ENCODE measurements at regions not wholly inside any gene's neighbourhood (a gene's known extent, or its start where the extent isn't known, plus 50 kb on each side); places are given as distances from the start of the nearest gene placed in this dataset.
A peak's percentile ranks its signal among the peaks of the same experiment; 100 is the strongest.

DNA sequence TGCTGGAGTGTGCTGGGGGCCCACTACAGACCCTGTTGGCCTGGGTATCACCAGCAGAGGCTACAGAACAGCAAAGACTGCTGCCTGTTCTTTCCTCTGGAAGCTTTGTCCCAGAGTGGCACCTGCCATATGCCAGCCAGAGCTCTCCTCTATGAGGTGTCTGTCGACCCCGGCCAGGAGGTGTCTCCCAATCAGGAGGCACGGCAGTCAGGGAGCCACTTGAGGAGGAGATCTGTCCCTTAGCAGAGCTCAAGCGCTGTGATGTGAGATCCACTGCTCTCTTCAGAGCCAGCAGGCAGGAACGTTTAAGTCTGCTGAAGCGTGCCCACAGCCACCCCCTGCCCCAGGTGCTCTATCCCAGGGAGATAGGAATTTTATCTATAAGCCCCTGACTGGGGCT, 316.2 kb downstream of the ETV1 start:
- no peak overlapping the region for H3K27ac Mint-ChIP-seq
- H3K27me3 Mint-ChIP-seq = no peaks in the 10 kb centered on the region
- H3K4me3 Mint-ChIP-seq = no peak overlapping the region
- ATAC-seq (ENCODE audit: low read depth in 2 of 2) = no peak
- peaks cover 8 to 44% (median 12%) of the 10 kb centered on the region in 7 donors for H3K9me3 Mint-ChIP-seq
- H3K36me3 Mint-ChIP-seq = no peaks in the 10 kb centered on the region
- H3K4me1 Mint-ChIP-seq = no peaks in the 10 kb centered on the region
- no peak for DNase-seq

DNA sequence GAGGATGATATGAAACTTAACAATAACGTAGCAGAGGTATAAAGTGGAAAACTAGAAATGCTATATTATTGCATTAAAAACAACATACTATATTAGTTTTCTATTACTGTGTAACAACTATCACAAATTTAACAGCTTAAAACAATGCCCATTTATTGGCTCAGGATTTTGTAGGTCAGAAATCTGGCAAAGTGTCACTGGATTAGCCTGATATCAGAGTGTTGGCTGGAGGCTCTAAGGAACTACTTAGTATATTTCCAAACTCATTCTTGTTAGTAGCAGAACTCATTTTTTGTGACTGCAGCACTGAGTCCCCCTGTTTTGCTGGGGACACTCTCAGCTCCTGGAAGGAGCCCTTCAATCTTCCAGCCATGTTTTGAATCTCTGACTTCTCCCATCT, 306.8 kb downstream of the ETV1 start:
- no peak for DNase-seq
- no peak overlapping the region for H3K27ac Mint-ChIP-seq
- H3K9me3 Mint-ChIP-seq = peaks cover 0 to 8% (median 1%) of the 10 kb centered on the region in 7 donors
- no peak overlapping the region for H3K4me3 Mint-ChIP-seq
- no peak for ATAC-seq (ENCODE audit: low read depth in 2 of 2)
- H3K27me3 Mint-ChIP-seq = no peaks in the 10 kb centered on the region
- no peaks in the 10 kb centered on the region for H3K4me1 Mint-ChIP-seq
- no peaks in the 10 kb centered on the region for H3K36me3 Mint-ChIP-seq

DNA sequence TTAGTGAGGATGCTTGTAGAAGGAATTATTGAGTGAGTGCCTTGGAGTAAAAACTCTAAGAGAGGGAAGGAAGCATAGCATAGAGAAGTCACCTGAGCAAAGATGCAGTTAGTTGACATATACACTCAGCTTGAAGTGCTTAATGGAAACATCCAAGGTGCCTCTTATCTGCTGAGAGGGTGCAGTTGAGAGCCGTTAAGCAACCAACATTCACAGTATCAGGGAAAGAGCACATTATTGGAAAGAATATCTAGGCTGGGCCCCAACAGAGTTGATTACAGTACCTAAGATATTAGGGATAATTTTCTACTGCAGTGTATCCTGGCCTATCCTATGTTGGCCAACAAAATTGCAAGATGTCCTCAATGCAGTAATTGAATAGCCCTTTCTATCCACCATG, 302.0 kb downstream of the ETV1 start:
- H3K36me3 Mint-ChIP-seq = no peaks in the 10 kb centered on the region
- H3K27ac Mint-ChIP-seq = no peak overlapping the region
- H3K27me3 Mint-ChIP-seq = no peaks in the 10 kb centered on the region
- no peak for DNase-seq
- no peaks in the 10 kb centered on the region for H3K4me1 Mint-ChIP-seq
- no peak overlapping the region for H3K4me3 Mint-ChIP-seq
- ATAC-seq (ENCODE audit: low read depth in 2 of 2) = no peak
- no peaks in the 10 kb centered on the region for H3K9me3 Mint-ChIP-seq

DNA sequence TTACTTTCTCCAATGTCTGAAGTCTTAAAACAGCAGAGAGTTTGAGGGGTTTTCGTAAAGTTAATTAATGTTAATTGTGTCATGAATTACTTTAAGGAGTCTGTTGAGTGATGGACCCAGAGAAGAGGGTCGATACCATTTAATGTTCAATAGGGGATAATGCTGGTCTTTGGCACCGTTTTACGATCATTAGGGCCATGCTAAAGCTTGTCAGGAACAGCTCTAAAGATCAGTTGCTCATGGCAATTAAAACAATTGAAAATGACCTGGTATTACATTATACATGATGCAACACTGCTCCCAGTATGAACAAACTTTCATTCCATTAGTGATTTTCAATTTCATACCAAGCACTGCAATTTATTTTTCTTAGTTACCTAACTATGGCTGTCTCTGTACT, 296.9 kb downstream of the ETV1 start:
- no peak for ATAC-seq (ENCODE audit: low read depth in 2 of 2)
- no peak for DNase-seq
- H3K4me3 Mint-ChIP-seq = no peak overlapping the region
- H3K9me3 Mint-ChIP-seq = peaks cover 0 to 4% (median under 1%) of the 10 kb centered on the region in 7 donors
- H3K27me3 Mint-ChIP-seq = no peaks in the 10 kb centered on the region
- H3K27ac Mint-ChIP-seq = peak overlapping the region in 1 of 6 donors; percentile 50
- no peaks in the 10 kb centered on the region for H3K4me1 Mint-ChIP-seq
- no peaks in the 10 kb centered on the region for H3K36me3 Mint-ChIP-seq

DNA sequence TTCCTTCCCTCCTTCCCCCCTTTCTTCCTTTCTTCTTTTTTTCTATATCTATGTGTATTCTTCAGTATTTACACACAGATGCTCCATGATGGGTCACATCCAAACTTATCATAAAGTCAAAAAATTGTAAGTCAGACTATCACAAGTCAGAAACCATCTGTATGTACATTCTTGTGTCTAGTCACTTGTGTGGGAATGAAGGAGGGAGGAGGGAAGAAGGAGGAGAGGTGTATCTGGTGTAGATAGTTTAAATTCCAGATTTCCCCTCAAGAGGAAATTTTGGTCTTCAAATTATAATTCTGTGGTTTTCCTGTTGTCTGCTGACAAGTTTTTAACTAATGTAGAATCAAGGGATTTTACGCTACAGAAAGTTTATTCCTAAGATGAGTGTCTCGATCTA, 287.2 kb downstream of the ETV1 start:
- Mint-ChIP-seq H3K4me3 (no peak overlapping the region), H3K27me3 (no peaks in the 10 kb centered on the region), H3K36me3 (no peaks in the 10 kb centered on the region), H3K9me3 (peaks cover 0 to 9% (median 4%) of the 10 kb centered on the region in 7 donors), H3K27ac (no peak overlapping the region), H3K4me1 (no peaks in the 10 kb centered on the region)
- DNase-seq = no peak
- no peak for ATAC-seq (ENCODE audit: low read depth in 2 of 2)

DNA sequence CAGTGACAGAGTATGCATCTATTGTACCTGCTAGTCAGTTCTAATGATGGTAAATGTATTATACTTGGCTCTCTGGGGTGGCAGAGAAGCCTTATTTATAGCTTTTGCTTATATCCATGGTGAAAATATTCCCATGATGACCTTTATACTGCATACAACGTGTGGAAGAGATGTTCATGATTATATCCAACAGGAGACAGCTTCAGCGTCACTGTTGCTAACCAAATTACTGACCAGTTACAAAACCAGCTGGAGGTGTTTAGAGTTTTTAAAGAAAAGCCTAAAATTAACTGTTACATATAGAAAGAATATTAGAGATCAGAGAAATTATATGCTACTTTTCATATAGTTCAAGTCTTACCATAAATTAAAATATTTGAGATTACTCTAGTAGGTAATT, 280.8 kb downstream of the ETV1 start:
- no peak overlapping the region for H3K4me3 Mint-ChIP-seq
- H3K36me3 Mint-ChIP-seq = no peaks in the 10 kb centered on the region
- ATAC-seq (ENCODE audit: low read depth in 2 of 2) = no peak
- DNase-seq = no peak
- H3K9me3 Mint-ChIP-seq = peaks cover 0 to 7% (median 0%) of the 10 kb centered on the region in 7 donors
- no peaks in the 10 kb centered on the region for H3K4me1 Mint-ChIP-seq
- H3K27ac Mint-ChIP-seq = no peak overlapping the region
- no peaks in the 10 kb centered on the region for H3K27me3 Mint-ChIP-seq

DNA sequence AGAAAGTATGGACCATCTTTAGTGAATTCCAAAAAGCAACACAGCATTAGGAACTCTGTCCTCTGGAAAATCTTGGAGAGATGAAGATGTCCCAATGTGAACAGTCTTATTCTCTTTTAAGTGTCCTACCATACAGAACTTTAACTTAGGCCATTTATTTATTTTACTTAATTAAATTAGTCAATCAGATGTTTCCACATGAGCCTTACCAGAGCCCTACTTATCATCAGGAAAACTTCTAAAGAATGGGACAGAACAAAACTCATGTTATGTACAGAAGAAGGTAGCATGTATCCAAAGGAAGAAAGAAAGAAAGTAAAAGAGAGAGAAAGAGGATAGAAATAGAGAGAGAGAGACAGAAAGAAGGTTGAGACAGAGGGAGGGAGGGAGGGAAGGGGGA, 276.4 kb downstream of the ETV1 start:
- Mint-ChIP-seq H3K4me1 (no peaks in the 10 kb centered on the region), H3K9me3 (peaks cover 0 to 14% (median 4%) of the 10 kb centered on the region in 7 donors), H3K27ac (no peak overlapping the region), H3K36me3 (no peaks in the 10 kb centered on the region), H3K27me3 (no peaks in the 10 kb centered on the region), H3K4me3 (no peak overlapping the region)
- DNase-seq = no peak
- ATAC-seq (ENCODE audit: low read depth in 2 of 2) = no peak

DNA sequence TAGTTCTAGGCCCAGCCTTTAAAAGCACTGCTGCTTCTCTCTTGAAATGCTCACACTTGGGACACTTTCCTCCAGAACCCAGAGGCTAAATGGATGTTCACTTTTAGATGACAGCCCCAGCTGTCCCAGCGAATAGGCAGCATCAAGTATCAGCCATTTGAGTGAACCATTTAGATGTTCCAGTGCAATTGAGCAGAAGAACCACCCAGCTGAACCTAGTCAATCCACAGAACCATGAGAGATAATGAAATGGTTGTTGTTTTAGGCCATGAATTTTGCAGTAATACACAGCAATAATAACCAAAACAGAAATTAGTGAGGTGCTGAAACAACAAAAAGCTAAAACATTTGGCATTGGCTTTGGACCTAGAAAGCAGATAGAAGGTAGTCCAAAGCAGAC, 273.9 kb downstream of the ETV1 start:
- no peak overlapping the region for H3K27ac Mint-ChIP-seq

DNA sequence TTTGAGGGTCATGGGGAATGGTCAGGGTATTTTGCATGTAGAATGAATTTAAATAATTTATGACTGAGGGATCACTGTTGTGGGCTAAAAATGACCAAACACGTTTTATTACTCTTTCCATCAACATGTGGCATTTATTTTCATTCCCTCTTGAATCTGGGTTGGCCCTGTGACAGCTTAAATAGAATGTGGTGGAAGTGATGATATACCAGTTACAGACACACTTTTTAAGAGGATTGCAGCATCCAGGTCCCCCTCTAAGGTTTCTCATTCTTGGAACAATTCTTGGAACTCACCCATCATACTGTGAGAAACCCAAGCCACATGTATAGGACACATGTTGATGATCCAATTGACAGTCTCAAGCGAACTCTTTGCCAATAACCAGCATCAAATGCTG, 272.4 kb downstream of the ETV1 start:
- no peak overlapping the region for H3K27ac Mint-ChIP-seq
- no peak for ATAC-seq (ENCODE audit: low read depth in 2 of 2)

More for the DNA sequence above, 273.9 kb downstream of the ETV1 start:
- no peak for DNase-seq
- no peak overlapping the region for H3K4me3 Mint-ChIP-seq
- ATAC-seq (ENCODE audit: low read depth in 2 of 2) = no peak
- H3K36me3 Mint-ChIP-seq = no peaks in the 10 kb centered on the region
- H3K4me1 Mint-ChIP-seq = no peaks in the 10 kb centered on the region
- H3K9me3 Mint-ChIP-seq = peaks cover 0 to 16% (median 4%) of the 10 kb centered on the region in 7 donors
- H3K27me3 Mint-ChIP-seq = no peaks in the 10 kb centered on the region

DNA sequence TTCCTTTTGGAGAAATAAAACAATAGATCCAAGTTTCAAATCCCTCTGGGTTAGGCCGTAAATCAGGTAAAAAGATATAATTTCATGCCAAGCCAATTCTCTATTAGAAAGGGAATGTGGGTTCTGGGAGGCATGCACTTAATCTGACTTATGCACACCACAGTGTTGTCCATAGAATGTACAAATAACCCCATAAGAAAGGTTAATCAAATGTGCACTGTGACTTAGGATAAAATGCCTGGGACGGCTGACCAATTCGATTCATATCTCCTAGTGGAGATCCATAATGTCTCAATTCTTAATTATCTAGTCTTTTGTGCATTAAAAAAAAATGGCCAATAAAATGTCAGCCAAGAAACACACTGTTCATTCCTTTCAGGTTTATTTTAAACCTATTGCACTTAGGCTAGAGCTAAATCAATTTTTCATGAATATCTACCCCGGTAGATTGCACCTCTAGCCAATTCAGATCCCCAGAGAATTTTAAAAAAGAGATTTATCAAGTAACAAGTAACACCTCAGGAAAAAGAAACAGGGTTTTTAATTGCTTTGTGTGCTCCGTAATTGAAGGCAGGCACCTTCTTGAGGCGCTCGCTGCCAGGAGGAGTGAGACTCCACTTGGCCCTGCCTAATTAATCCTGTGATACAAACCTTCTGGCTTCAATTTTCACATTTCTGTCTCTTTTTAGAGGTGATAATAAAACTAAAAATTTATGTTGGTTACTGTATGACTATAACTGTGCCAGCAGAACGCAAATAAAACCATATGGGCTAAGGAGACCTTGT, 265.1 kb downstream of the ETV1 start:
- H3K9me3 Mint-ChIP-seq = peaks cover 2 to 14% (median 3%) of the 10 kb centered on the region in 7 donors
- H3K4me1 Mint-ChIP-seq = no peaks in the 10 kb centered on the region
- ATAC-seq (ENCODE audit: low read depth in 2 of 2) = no peak
- no peak overlapping the region for H3K27ac Mint-ChIP-seq
- no peak for DNase-seq
- H3K4me3 Mint-ChIP-seq = no peak overlapping the region
- no peaks in the 10 kb centered on the region for H3K36me3 Mint-ChIP-seq
- H3K27me3 Mint-ChIP-seq = no peaks in the 10 kb centered on the region

More for the DNA sequence above, 272.4 kb downstream of the ETV1 start:
- Mint-ChIP-seq H3K9me3 (peaks cover 0 to 16% (median 4%) of the 10 kb centered on the region in 7 donors), H3K4me1 (no peaks in the 10 kb centered on the region), H3K27me3 (no peaks in the 10 kb centered on the region), H3K36me3 (no peaks in the 10 kb centered on the region), H3K4me3 (no peak overlapping the region)
- no peak for DNase-seq

DNA sequence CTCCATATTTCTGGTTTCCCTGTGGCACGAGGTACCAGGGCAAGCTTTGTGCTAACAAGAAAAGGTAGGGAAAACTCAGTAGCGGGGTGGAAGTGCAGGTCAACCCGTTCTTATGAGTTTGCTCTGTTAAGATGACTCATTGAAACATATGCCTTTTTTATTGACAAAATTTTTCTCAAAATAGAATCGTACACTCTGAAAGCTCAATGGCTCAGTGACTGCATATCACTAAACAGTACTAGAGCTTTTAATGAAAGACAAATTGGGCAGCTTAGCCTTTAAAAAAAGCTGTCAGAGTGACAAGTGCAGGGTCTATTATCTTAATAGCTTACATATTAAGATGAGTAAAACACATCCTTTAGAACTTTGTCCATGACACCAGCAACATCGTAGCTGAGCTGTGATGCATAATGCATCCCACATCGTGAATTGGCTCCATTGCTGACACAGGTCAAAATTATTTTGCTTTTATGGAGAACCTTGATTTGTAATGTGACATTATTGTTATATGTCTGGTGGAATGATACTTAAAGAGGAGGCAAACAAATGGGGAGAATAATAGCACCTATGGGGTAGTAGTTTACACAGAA, 264.4 kb downstream of the ETV1 start:
- peaks cover 2 to 14% (median 4%) of the 10 kb centered on the region in 7 donors for H3K9me3 Mint-ChIP-seq
- no peaks in the 10 kb centered on the region for H3K27me3 Mint-ChIP-seq
- H3K4me3 Mint-ChIP-seq = no peak overlapping the region
- no peak overlapping the region for H3K27ac Mint-ChIP-seq
- H3K36me3 Mint-ChIP-seq = no peaks in the 10 kb centered on the region
- ATAC-seq (ENCODE audit: low read depth in 2 of 2) (no peak), DNase-seq (no peak)
- H3K4me1 Mint-ChIP-seq = no peaks in the 10 kb centered on the region

DNA sequence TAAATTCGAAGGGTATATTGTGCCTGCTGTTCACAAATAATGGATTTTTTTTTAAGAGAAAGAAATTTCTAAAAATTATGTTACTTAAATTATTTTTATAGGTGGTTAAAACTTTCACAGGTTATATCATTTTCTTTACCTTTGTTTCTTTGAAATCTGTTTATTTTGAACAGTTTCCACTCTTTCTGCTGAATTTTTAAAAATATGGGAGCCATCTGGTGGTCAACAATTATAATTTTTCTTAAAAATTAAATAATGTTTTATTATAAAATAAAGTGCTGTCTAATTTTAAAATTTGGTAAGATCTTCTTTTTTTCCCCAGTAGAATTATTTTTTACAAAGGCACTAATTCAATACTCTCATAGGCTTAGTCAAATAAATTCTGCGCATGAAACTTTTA, 263.9 kb downstream of the ETV1 start:
- ATAC-seq (ENCODE audit: low read depth in 2 of 2) (no peak), DNase-seq (no peak)
- Mint-ChIP-seq H3K4me1 (no peaks in the 10 kb centered on the region), H3K9me3 (peaks cover 2 to 14% (median 4%) of the 10 kb centered on the region in 7 donors), H3K4me3 (no peak overlapping the region), H3K27me3 (no peaks in the 10 kb centered on the region), H3K27ac (no peak overlapping the region), H3K36me3 (no peaks in the 10 kb centered on the region)

DNA sequence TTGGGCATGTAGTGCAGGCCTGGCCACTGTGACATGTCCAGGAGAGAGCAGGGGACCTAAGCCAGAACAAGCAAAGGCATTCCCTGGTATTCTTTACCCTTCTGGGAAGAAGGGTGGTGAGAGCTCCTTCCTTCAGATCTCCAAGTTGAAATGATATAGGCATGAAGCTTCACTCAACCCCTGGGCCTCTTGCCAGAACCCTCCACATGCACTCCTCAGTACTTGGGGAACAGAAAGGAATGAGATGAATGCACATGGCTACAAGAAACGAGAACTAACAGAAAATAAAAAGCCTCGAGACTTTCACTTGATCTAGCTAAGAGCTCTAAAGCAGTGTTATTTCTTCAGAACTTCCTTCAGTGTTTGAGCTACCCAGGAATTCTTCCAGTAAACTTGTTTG, 262.2 kb downstream of the ETV1 start:
- ATAC-seq (ENCODE audit: low read depth in 2 of 2) = no peak
- Mint-ChIP-seq H3K36me3 (no peaks in the 10 kb centered on the region), H3K4me1 (no peaks in the 10 kb centered on the region), H3K9me3 (peaks cover 2 to 14% (median 4%) of the 10 kb centered on the region in 7 donors), H3K27ac (no peak overlapping the region), H3K27me3 (no peaks in the 10 kb centered on the region), H3K4me3 (no peak overlapping the region)
- DNase-seq = no peak

DNA sequence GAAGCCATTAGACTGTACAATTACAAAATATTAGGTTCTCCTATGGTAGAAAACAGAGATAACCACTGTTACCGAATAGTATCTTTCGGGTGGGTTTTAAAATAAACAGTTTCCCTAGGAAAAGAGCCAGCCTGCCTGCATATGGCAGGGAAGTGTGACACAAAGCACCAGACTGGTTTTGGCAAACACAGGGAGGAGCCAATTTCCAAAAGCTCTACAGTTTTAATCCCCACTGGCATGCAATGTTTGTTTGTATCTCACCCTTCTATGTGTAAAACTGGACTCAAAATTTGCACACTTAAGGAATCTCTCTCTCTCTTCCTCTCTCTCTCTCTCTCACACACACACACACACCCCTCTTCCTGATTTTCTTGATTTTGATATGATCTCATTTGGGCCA, 261.7 kb downstream of the ETV1 start:
- no peaks in the 10 kb centered on the region for H3K27me3 Mint-ChIP-seq
- peaks cover 2 to 10% (median 4%) of the 10 kb centered on the region in 7 donors for H3K9me3 Mint-ChIP-seq
- H3K36me3 Mint-ChIP-seq = no peaks in the 10 kb centered on the region
- no peak overlapping the region for H3K27ac Mint-ChIP-seq
- ATAC-seq (ENCODE audit: low read depth in 2 of 2) = no peak
- no peaks in the 10 kb centered on the region for H3K4me1 Mint-ChIP-seq
- no peak for DNase-seq
- H3K4me3 Mint-ChIP-seq = no peak overlapping the region

Data from naive B cell (primary cell).